Endodermal cell (in vitro differentiated cells): ENCODE measurements at regions not wholly inside any gene's neighbourhood (a gene's known extent, or its start where the extent isn't known, plus 50 kb on each side); places are given as distances from the start of the nearest gene placed in this dataset.

Experiments
- DNase-seq: peaks from one replicate; pipeline ENCODE4 v3.0.0-alpha.2; 2017
- H3K27ac ChIP-seq: 2 replicates; pipeline ENCODE4 v1.5.1; 2013; ENCODE audit warnings: mild to moderate bottlenecking, low read depth, low read length, moderate library complexity
- H3K27me3 ChIP-seq: 2 replicates; pipeline ENCODE4 v1.6.1; 2013; ENCODE audit warnings: mild to moderate bottlenecking, low read length, moderate library complexity; ENCODE audit not compliant: insufficient read depth, control insufficient read depth, poor library complexity, severe bottlenecking
- H3K36me3 ChIP-seq: 2 replicates; pipeline ENCODE4 v1.7.0; 2013; ENCODE audit warnings: mild to moderate bottlenecking, low read length, moderate library complexity; ENCODE audit not compliant: control insufficient read depth, insufficient read depth
- H3K4me1 ChIP-seq: one replicate; pipeline ENCODE4 v1.7.0; 2013; ENCODE audit warnings: low read length; ENCODE audit not compliant: control insufficient read depth, insufficient read depth
- H3K4me3 ChIP-seq: 2 replicates; pipeline ENCODE4 v1.5.1; 2013; ENCODE audit warnings: mild to moderate bottlenecking, low read length, moderate library complexity
- H3K9ac ChIP-seq: 2 replicates; pipeline ENCODE4 v1.6.1; 2013; ENCODE audit warnings: mild to moderate bottlenecking, low read length, moderate library complexity; ENCODE audit not compliant: poor library complexity, severe bottlenecking; ENCODE audit errors: extremely low read depth
- H3K9me3 ChIP-seq: 2 replicates; pipeline ENCODE4 v1.6.1; 2013; ENCODE audit warnings: mild to moderate bottlenecking, low read length, moderate library complexity; ENCODE audit not compliant: control insufficient read depth
- H3K27ac Mint-ChIP-seq: 2 replicates; pipeline ENCODE4 v1.8.0; 2020; ENCODE audit warnings: mixed read lengths
- H3K27me3 Mint-ChIP-seq: 2 replicates; pipeline ENCODE4 v1.8.0; 2021; ENCODE audit warnings: mild to moderate bottlenecking, mixed read lengths; ENCODE audit not compliant: insufficient read depth
- H3K36me3 Mint-ChIP-seq: 2 replicates; pipeline ENCODE4 v1.8.0; 2020; ENCODE audit warnings: low read depth, mixed read lengths
- H3K4me1 Mint-ChIP-seq: 2 replicates; pipeline ENCODE4 v1.8.0; 2020; ENCODE audit warnings: mixed read lengths
- H3K4me3 Mint-ChIP-seq: 2 replicates; pipeline ENCODE4 v1.8.0; 2020; ENCODE audit warnings: mild to moderate bottlenecking, moderate library complexity, mixed read lengths
- H3K9me3 Mint-ChIP-seq: 2 replicates; pipeline ENCODE4 v1.8.0; 2020; ENCODE audit warnings: mild to moderate bottlenecking, mixed read lengths
- CTCF ChIP-seq: fragments of 200-600 bp; sonication (generic); conservative IDR thresholded peaks from 2 replicates; pipeline ENCODE4 v1.5.0; 2021; ENCODE audit warnings: antibody characterized with exemption, mild to moderate bottlenecking
- WGBS, 2 experiments: methylation state at CpG; one replicate each; pipeline versions ENCODE4 v1.1.5 to v1.1.7; 2013; ENCODE audit warnings: missing lambda C conversion rate in 2 of 2, mixed read lengths in 1 of 2; ENCODE audit not compliant: insufficient coverage in 1 of 2, insufficient read length in 1 of 2; 5-methylcytosine and 5-hydroxymethylcytosine counted together

- WGBS, 2 experiments = 67 to 100% methylated on average over 1 to 2 of the region's 5 CpGs
- Histone ChIP-seq H3K4me1 (no peaks in the 10 kb centered on the region), H3K4me3 (no peak overlapping the region), H3K36me3 (no peaks in the 10 kb centered on the region), H3K27ac (no peak overlapping the region), H3K27me3 (no peaks in the 10 kb centered on the region), H3K9me3 (no peaks in the 10 kb centered on the region), H3K9ac (no peak overlapping the region)
- Mint-ChIP-seq H3K4me3 (no peak overlapping the region), H3K4me1 (no peaks in the 10 kb centered on the region), H3K36me3 (no peaks in the 10 kb centered on the region), H3K27ac (no peak overlapping the region), H3K27me3 (no peaks in the 10 kb centered on the region), H3K9me3 (no peaks in the 10 kb centered on the region)
- no peak for TF ChIP-seq CTCF
- DNase-seq = no peak
Measured at GRCh38 chr13:90710164-90710759, 637.2 kb upstream of the MIR17HG start.

- H3K36me3 Mint-ChIP-seq = no peaks in the 10 kb centered on the region
- TF ChIP-seq CTCF = no peak
- H3K4me1 ChIP-seq = peaks cover 6% of the 10 kb centered on the region
- H3K9me3 ChIP-seq = no peaks in the 10 kb centered on the region
- no peak overlapping the region for H3K9ac ChIP-seq
- no peak overlapping the region for H3K4me3 ChIP-seq
- no peaks in the 10 kb centered on the region for H3K27me3 Mint-ChIP-seq
- H3K4me1 Mint-ChIP-seq = peaks cover 9% of the 10 kb centered on the region
- no peak for DNase-seq
- no peak overlapping the region for H3K27ac Mint-ChIP-seq
- 89 to 95% methylated on average over 3 of the region's 4 CpGs for WGBS, 2 experiments
- H3K9me3 Mint-ChIP-seq = no peaks in the 10 kb centered on the region
- H3K36me3 ChIP-seq = no peaks in the 10 kb centered on the region
- H3K27ac ChIP-seq = no peak overlapping the region
- no peak overlapping the region for H3K4me3 Mint-ChIP-seq
- no peaks in the 10 kb centered on the region for H3K27me3 ChIP-seq
Measured at GRCh38 chr13:90713441-90714133, 633.9 kb upstream of the MIR17HG start.

- Mint-ChIP-seq H3K4me1 (peaks cover 9% of the 10 kb centered on the region), H3K36me3 (no peaks in the 10 kb centered on the region), H3K27me3 (no peaks in the 10 kb centered on the region), H3K27ac (no peak overlapping the region), H3K9me3 (no peaks in the 10 kb centered on the region), H3K4me3 (no peak overlapping the region)
- no peaks in the 10 kb centered on the region for H3K27me3 ChIP-seq
- H3K27ac ChIP-seq = no peak overlapping the region
- WGBS, 2 experiments = 94% methylated on average over 1 of the region's 1 CpG; no CpG with 5 or more reads in 1 of the 2 experiments
- peaks cover 6% of the 10 kb centered on the region for H3K4me1 ChIP-seq
- H3K9ac ChIP-seq = no peak overlapping the region
- no peaks in the 10 kb centered on the region for H3K9me3 ChIP-seq
- no peaks in the 10 kb centered on the region for H3K36me3 ChIP-seq
- no peak overlapping the region for H3K4me3 ChIP-seq
- no peak for DNase-seq
- no peak for TF ChIP-seq CTCF
Measured at GRCh38 chr13:90715485-90715884, 632.0 kb upstream of the MIR17HG start.
